Activated naive CD4-positive, alpha-beta T cell treated with anti-CD3 and anti-CD28 coated beads, Interleukin-2, amount 10 ng/mL, durations not matched to agents 7 days and 5 days (primary cell): ENCODE measurements at regions not wholly inside any gene's neighbourhood (a gene's known extent, or its start where the extent isn't known, plus 50 kb on each side); places are given as distances from the start of the nearest gene placed in this dataset.

Source experiments
- CTCF ChIA-PET: fragments of 350-600 bp; sonication (Branson Sonifier 250); formaldehyde crosslinking; loops from one replicate; lab custom pipeline; 2021; ENCODE audit warnings: antibody characterized with exemption; lab: Charles Lee
- DNase-seq: peaks from one replicate; pipeline ENCODE4 v3.0.0-alpha.2; 2020
- H3K27ac Mint-ChIP-seq: one replicate; pipeline ENCODE4 v1.8.0; 2021; ENCODE audit warnings: mild to moderate bottlenecking, moderate library complexity, mixed read lengths
- H3K27me3 Mint-ChIP-seq: one replicate; pipeline ENCODE4 v1.8.0; 2021; ENCODE audit warnings: mild to moderate bottlenecking, mixed read lengths
- H3K36me3 Mint-ChIP-seq: one replicate; pipeline ENCODE4 v1.8.0; 2021; ENCODE audit warnings: mixed read lengths
- H3K4me1 Mint-ChIP-seq: one replicate; pipeline ENCODE4 v1.8.0; 2021; ENCODE audit warnings: mixed read lengths
- H3K4me3 Mint-ChIP-seq: one replicate; pipeline ENCODE4 v1.8.0; 2021; ENCODE audit warnings: mild to moderate bottlenecking, moderate library complexity, mixed read lengths
- H3K9me3 Mint-ChIP-seq: one replicate; pipeline ENCODE4 v1.8.0; 2021; ENCODE audit warnings: mixed read lengths

- Mint-ChIP-seq H3K4me1 (no peaks in the 10 kb centered on the region), H3K27ac (no peak overlapping the region), H3K4me3 (no peak overlapping the region), H3K9me3 (no peaks in the 10 kb centered on the region), H3K36me3 (no peaks in the 10 kb centered on the region), H3K27me3 (peaks cover 4% of the 10 kb centered on the region)
- no peak for DNase-seq
- CTCF ChIA-PET = no interaction called here
These were observed 248.3 kb downstream of the PHF14 start for GRCh38 chr7:11221984-11222383.

GRCh38 chr7:11224535-11224934 is 250.9 kb downstream of the PHF14 start:
- CTCF ChIA-PET = no interaction called here
- Mint-ChIP-seq H3K4me3 (no peak overlapping the region), H3K27ac (no peak overlapping the region), H3K36me3 (no peaks in the 10 kb centered on the region), H3K27me3 (peaks cover 7% of the 10 kb centered on the region), H3K9me3 (no peaks in the 10 kb centered on the region), H3K4me1 (no peaks in the 10 kb centered on the region)
- DNase-seq = no peak

- no peak overlapping the region for H3K4me3 Mint-ChIP-seq
- peaks cover 7% of the 10 kb centered on the region for H3K27me3 Mint-ChIP-seq
- CTCF ChIA-PET = no interaction called here
- no peaks in the 10 kb centered on the region for H3K4me1 Mint-ChIP-seq
- H3K9me3 Mint-ChIP-seq = no peaks in the 10 kb centered on the region
- H3K27ac Mint-ChIP-seq = no peak overlapping the region
- no peaks in the 10 kb centered on the region for H3K36me3 Mint-ChIP-seq
- no peak for DNase-seq
These were observed 254.8 kb downstream of the PHF14 start for GRCh38 chr7:11228515-11228914.

GRCh38 chr7:11231190-11231589 is 257.5 kb downstream of the PHF14 start:
- H3K27me3 Mint-ChIP-seq = peaks cover 3% of the 10 kb centered on the region
- CTCF ChIA-PET = no interaction called here
- no peaks in the 10 kb centered on the region for H3K36me3 Mint-ChIP-seq
- no peaks in the 10 kb centered on the region for H3K4me1 Mint-ChIP-seq
- no peaks in the 10 kb centered on the region for H3K9me3 Mint-ChIP-seq
- no peak overlapping the region for H3K27ac Mint-ChIP-seq
- no peak overlapping the region for H3K4me3 Mint-ChIP-seq
- no peak for DNase-seq

GRCh38 chr7:11232462-11232861 is 258.8 kb downstream of the PHF14 start:
- Mint-ChIP-seq H3K9me3 (no peaks in the 10 kb centered on the region), H3K36me3 (no peaks in the 10 kb centered on the region), H3K4me3 (no peak overlapping the region), H3K27me3 (peaks cover 3% of the 10 kb centered on the region), H3K27ac (no peak overlapping the region), H3K4me1 (no peaks in the 10 kb centered on the region)
- no peak for DNase-seq
- CTCF ChIA-PET = no interaction called here

GRCh38 chr7:11233871-11234270 is 260.2 kb downstream of the PHF14 start:
- Mint-ChIP-seq H3K4me1 (no peaks in the 10 kb centered on the region), H3K36me3 (no peaks in the 10 kb centered on the region), H3K9me3 (no peaks in the 10 kb centered on the region), H3K27me3 (no peaks in the 10 kb centered on the region), H3K4me3 (no peak overlapping the region), H3K27ac (no peak overlapping the region)
- DNase-seq = no peak
- CTCF ChIA-PET = no interaction called here

GRCh38 chr7:11235491-11235890 is 261.8 kb downstream of the PHF14 start:
- CTCF ChIA-PET = no interaction called here
- no peaks in the 10 kb centered on the region for H3K9me3 Mint-ChIP-seq
- no peaks in the 10 kb centered on the region for H3K36me3 Mint-ChIP-seq
- no peak overlapping the region for H3K4me3 Mint-ChIP-seq
- H3K4me1 Mint-ChIP-seq = no peaks in the 10 kb centered on the region
- H3K27me3 Mint-ChIP-seq = no peaks in the 10 kb centered on the region
- DNase-seq = no peak
- no peak overlapping the region for H3K27ac Mint-ChIP-seq

GRCh38 chr7:11236680-11237079 is 263.0 kb downstream of the PHF14 start:
- Mint-ChIP-seq H3K9me3 (no peaks in the 10 kb centered on the region), H3K4me3 (no peak overlapping the region), H3K27me3 (no peaks in the 10 kb centered on the region), H3K27ac (no peak overlapping the region), H3K36me3 (no peaks in the 10 kb centered on the region), H3K4me1 (no peaks in the 10 kb centered on the region)
- CTCF ChIA-PET = no interaction called here
- DNase-seq = no peak

- no peak overlapping the region for H3K27ac Mint-ChIP-seq
- H3K4me3 Mint-ChIP-seq = no peak overlapping the region
- CTCF ChIA-PET = no interaction called here
- no peaks in the 10 kb centered on the region for H3K4me1 Mint-ChIP-seq
- no peaks in the 10 kb centered on the region for H3K36me3 Mint-ChIP-seq
- no peak for DNase-seq
- H3K9me3 Mint-ChIP-seq = no peaks in the 10 kb centered on the region
- H3K27me3 Mint-ChIP-seq = no peaks in the 10 kb centered on the region
These were observed 264.1 kb downstream of the PHF14 start for GRCh38 chr7:11237742-11238141.

GRCh38 chr7:11239316-11239715 is 265.6 kb downstream of the PHF14 start:
- Mint-ChIP-seq H3K9me3 (no peaks in the 10 kb centered on the region), H3K27ac (no peak overlapping the region), H3K4me3 (no peak overlapping the region), H3K27me3 (no peaks in the 10 kb centered on the region), H3K4me1 (no peaks in the 10 kb centered on the region), H3K36me3 (no peaks in the 10 kb centered on the region)
- CTCF ChIA-PET = interaction anchor here (0.9 kb wide), 1 partner anchor 28 kb away, joined by 3 read pairs; no protein-coding TSS in a partner anchor
- DNase-seq = no peak

- H3K4me1 Mint-ChIP-seq = no peaks in the 10 kb centered on the region
- no peaks in the 10 kb centered on the region for H3K27me3 Mint-ChIP-seq
- no peak for DNase-seq
- H3K36me3 Mint-ChIP-seq = no peaks in the 10 kb centered on the region
- no peak overlapping the region for H3K4me3 Mint-ChIP-seq
- CTCF ChIA-PET = no interaction called here
- H3K27ac Mint-ChIP-seq = no peak overlapping the region
- H3K9me3 Mint-ChIP-seq = no peaks in the 10 kb centered on the region
These were observed 270.1 kb downstream of the PHF14 start for GRCh38 chr7:11243739-11244138.

GRCh38 chr7:11244149-11244548 is 270.5 kb downstream of the PHF14 start:
- no peak overlapping the region for H3K27ac Mint-ChIP-seq
- no peaks in the 10 kb centered on the region for H3K36me3 Mint-ChIP-seq
- H3K4me1 Mint-ChIP-seq = no peaks in the 10 kb centered on the region
- no peak for DNase-seq
- CTCF ChIA-PET = no interaction called here
- H3K4me3 Mint-ChIP-seq = no peak overlapping the region
- no peaks in the 10 kb centered on the region for H3K9me3 Mint-ChIP-seq
- H3K27me3 Mint-ChIP-seq = no peaks in the 10 kb centered on the region

GRCh38 chr7:11247545-11247944 is 273.9 kb downstream of the PHF14 start:
- no peak overlapping the region for H3K4me3 Mint-ChIP-seq
- DNase-seq = no peak
- H3K27me3 Mint-ChIP-seq = no peaks in the 10 kb centered on the region
- H3K9me3 Mint-ChIP-seq = no peaks in the 10 kb centered on the region
- H3K4me1 Mint-ChIP-seq = no peaks in the 10 kb centered on the region
- no peaks in the 10 kb centered on the region for H3K36me3 Mint-ChIP-seq
- no peak overlapping the region for H3K27ac Mint-ChIP-seq
- CTCF ChIA-PET = no interaction called here

GRCh38 chr7:11251436-11251835 is 277.8 kb downstream of the PHF14 start:
- Mint-ChIP-seq H3K4me1 (no peaks in the 10 kb centered on the region), H3K9me3 (no peaks in the 10 kb centered on the region), H3K27ac (no peak overlapping the region), H3K36me3 (no peaks in the 10 kb centered on the region), H3K27me3 (no peaks in the 10 kb centered on the region), H3K4me3 (no peak overlapping the region)
- DNase-seq = no peak
- CTCF ChIA-PET = no interaction called here

GRCh38 chr7:11252011-11252607 is 278.4 kb downstream of the PHF14 start:
- Mint-ChIP-seq H3K27me3 (no peaks in the 10 kb centered on the region), H3K4me1 (no peaks in the 10 kb centered on the region), H3K9me3 (no peaks in the 10 kb centered on the region), H3K27ac (no peak overlapping the region), H3K36me3 (no peaks in the 10 kb centered on the region), H3K4me3 (no peak overlapping the region)
- no peak for DNase-seq
- CTCF ChIA-PET = no interaction called here
